ENCODE measurements at regions not wholly inside any gene's neighbourhood (a gene's known extent, or its start where the extent isn't known, plus 50 kb on each side); places are given as distances from the start of the nearest gene placed in this dataset.

DNA sequence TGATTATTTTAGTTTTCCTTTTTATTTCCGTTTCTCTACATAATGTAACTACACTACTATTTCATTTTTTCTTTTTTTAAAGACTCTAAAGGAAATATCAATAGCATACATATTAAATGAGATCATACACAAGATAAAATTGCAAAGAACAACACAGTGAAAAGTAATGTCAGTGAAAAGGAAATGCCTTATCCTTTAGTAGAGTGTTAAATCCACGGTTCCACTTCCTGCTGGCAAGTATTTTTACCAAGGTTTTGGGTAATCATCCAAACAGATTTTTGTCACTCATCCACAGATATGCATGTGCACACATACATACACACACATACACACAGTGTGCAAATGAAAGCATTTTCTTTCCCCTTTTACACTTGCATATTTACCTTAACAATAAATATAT, 548.9 kb downstream of the PPP4R3C start:
- TF ChIP-seq, protein P1, sequence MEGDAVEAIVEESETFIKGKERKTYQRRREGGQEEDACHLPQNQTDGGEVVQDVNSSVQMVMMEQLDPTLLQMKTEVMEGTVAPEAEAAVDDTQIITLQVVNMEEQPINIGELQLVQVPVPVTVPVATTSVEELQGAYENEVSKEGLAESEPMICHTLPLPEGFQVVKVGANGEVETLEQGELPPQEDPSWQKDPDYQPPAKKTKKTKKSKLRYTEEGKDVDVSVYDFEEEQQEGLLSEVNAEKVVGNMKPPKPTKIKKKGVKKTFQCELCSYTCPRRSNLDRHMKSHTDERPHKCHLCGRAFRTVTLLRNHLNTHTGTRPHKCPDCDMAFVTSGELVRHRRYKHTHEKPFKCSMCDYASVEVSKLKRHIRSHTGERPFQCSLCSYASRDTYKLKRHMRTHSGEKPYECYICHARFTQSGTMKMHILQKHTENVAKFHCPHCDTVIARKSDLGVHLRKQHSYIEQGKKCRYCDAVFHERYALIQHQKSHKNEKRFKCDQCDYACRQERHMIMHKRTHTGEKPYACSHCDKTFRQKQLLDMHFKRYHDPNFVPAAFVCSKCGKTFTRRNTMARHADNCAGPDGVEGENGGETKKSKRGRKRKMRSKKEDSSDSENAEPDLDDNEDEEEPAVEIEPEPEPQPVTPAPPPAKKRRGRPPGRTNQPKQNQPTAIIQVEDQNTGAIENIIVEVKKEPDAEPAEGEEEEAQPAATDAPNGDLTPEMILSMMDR (IDR thresholded peaks at IDR 0.05): no peak
- TF ChIP-seq ZFX (IDR thresholded peaks at IDR 0.05; ENCODE audit: borderline replicate concordance): no peak
